Thoracic aorta (tissue), 2 donors: ENCODE measurements at regions not wholly inside any gene's neighbourhood (a gene's known extent, or its start where the extent isn't known, plus 50 kb on each side); places are given as distances from the start of the nearest gene placed in this dataset.
A peak's percentile ranks its signal among the peaks of the same experiment; 100 is the strongest.

Source experiments
- ATAC-seq: fragments of 150-250 bp; one replicate; pipeline ENCODE4 v1.8.0; 2017; ENCODE audit warnings: low read depth; ENCODE audit not compliant: insufficient number of reproducible peaks, low FRiP score
- DNase-seq: peaks from one replicate; pipeline ENCODE4 v3.0.0-alpha.2; 2020; ENCODE audit warnings: low spot score
- H3K27ac ChIP-seq, 2 donors: fragments of 200-600 bp; sonication (generic); 1 replicate in 1 of 2; 2 replicates in 1 of 2; pipeline ENCODE4 v1.5.1; 2016; ENCODE audit warnings: mild to moderate bottlenecking in 2 of 2, moderate library complexity in 2 of 2
- H3K27me3 ChIP-seq: fragments of 200-600 bp; sonication (generic); replicated peaks from 2 replicates; pipeline ENCODE4 v1.6.0; 2016; ENCODE audit warnings: mild to moderate bottlenecking; ENCODE audit not compliant: insufficient read depth
- H3K36me3 ChIP-seq: fragments of 200-600 bp; sonication (generic); one replicate; pipeline ENCODE4 v1.5.1; 2016
- H3K4me1 ChIP-seq, 2 donors: fragments of 200-600 bp; sonication (generic); 1 replicate in 1 of 2; 2 replicates in 1 of 2; pipeline versions ENCODE4 v1.5.1 to v1.6.0; 2016; ENCODE audit warnings: low read depth in 2 of 2, mild to moderate bottlenecking in 1 of 2; ENCODE audit not compliant: control insufficient read depth in 1 of 2
- H3K4me3 ChIP-seq: fragments of 200-600 bp; sonication (generic); 2 replicates; pipeline ENCODE4 v1.5.1; 2016; ENCODE audit warnings: mild to moderate bottlenecking
- H3K9me3 ChIP-seq: fragments of 200-600 bp; sonication (generic); 2 replicates; pipeline ENCODE4 v1.5.1; 2016
- TF ChIP-seq, protein P1 (sequence below): fragments of 200-600 bp; sonication (generic); IDR thresholded peaks from one replicate; pipeline ENCODE4 v1.5.1; 2019; ENCODE audit warnings: antibody characterized with exemption

DNA sequence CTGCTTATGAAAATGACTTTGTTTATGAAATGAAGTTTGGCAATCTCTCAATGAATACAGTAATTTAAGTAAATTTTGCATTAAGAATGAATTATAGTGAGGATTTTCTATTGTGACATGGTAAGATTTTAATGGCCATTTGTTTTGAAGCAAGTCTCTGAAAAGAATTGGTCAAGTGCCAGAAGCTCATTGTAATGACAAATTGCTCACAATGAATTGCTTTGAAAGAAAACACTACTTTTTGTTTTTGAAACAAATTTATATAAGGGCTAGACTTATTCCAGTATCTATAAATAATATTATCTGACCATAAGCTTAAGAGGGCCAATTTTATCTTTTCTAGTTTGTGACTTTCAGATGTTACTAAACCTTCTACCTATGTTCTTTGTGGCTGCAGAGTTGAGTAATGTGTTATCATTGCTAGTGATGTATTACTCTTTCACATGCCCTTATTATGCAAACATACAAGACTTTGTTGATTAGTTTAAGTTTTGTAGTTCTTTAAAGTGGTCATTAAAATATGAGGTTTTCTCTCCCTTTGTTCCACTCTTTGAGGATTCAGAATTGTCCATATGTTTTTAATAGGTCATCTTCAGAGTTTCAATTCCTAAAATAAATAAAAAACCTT lies 93.0 kb upstream of the ZNF608 start:
- DNase-seq (no peak), ATAC-seq (no peak)
- H3K9me3 ChIP-seq: no peaks in the 10 kb centered on the region
- H3K27ac ChIP-seq: no peak overlapping the region
- H3K36me3 ChIP-seq: no peaks in the 10 kb centered on the region
- no peaks in the 10 kb centered on the region for H3K27me3 ChIP-seq
- TF ChIP-seq, protein P1, sequence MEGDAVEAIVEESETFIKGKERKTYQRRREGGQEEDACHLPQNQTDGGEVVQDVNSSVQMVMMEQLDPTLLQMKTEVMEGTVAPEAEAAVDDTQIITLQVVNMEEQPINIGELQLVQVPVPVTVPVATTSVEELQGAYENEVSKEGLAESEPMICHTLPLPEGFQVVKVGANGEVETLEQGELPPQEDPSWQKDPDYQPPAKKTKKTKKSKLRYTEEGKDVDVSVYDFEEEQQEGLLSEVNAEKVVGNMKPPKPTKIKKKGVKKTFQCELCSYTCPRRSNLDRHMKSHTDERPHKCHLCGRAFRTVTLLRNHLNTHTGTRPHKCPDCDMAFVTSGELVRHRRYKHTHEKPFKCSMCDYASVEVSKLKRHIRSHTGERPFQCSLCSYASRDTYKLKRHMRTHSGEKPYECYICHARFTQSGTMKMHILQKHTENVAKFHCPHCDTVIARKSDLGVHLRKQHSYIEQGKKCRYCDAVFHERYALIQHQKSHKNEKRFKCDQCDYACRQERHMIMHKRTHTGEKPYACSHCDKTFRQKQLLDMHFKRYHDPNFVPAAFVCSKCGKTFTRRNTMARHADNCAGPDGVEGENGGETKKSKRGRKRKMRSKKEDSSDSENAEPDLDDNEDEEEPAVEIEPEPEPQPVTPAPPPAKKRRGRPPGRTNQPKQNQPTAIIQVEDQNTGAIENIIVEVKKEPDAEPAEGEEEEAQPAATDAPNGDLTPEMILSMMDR: no peak
- no peak overlapping the region for H3K4me3 ChIP-seq
- H3K4me1 ChIP-seq: peaks cover 11 to 23% of the 10 kb centered on the region in 2 donors

DNA sequence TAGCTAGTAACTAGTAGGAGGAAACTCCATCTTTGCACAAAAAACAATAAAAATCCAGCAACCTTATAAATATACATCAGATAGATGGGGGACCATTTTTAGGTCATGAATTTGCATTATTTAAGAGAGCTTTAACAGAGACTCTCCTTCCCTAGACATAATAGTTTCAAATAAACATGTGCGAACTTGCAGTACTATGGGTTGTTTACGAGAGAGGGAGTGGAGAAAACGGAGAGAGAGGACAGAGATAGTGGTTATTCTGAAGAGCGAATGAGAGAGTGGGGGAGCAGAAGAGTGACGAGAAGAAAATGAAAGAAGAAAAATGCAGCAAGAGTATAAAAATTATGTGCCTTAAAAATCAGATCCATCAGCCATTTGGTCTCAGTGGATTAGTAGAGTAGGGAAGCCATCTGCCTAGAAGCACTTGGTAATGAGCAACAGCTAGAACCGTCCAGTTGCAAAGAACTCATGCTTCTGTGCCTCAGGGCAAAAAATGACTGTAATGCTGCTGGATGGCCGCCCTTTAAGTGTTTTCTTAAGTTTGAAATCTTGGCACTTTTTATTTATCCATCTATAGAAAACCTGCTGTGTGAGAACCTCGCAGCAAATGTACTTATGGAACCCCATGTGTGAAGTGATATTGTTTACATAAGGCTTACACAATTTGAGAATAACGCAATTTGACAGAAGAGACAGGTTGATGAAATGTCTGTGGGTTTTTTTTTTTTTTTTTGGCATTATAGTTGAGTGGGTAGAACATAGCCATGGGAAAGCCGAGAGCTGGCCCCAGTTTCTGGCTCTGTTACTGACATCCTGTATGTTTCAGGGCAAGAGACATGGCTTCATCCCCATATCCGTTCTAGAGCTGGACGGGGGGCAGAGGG lies 95.6 kb upstream of the ZNF608 start:
- no peak for DNase-seq
- no peaks in the 10 kb centered on the region for H3K9me3 ChIP-seq
- peak overlapping the region; percentile 37 for H3K4me3 ChIP-seq
- peaks cover 11 to 23% of the 10 kb centered on the region in 2 donors for H3K4me1 ChIP-seq
- ATAC-seq: peak; percentile 52
- no peaks in the 10 kb centered on the region for H3K36me3 ChIP-seq
- TF ChIP-seq, protein P1: no peak
- peak overlapping the region; percentile 5 to 45 for H3K27ac ChIP-seq
- H3K27me3 ChIP-seq: no peaks in the 10 kb centered on the region

DNA sequence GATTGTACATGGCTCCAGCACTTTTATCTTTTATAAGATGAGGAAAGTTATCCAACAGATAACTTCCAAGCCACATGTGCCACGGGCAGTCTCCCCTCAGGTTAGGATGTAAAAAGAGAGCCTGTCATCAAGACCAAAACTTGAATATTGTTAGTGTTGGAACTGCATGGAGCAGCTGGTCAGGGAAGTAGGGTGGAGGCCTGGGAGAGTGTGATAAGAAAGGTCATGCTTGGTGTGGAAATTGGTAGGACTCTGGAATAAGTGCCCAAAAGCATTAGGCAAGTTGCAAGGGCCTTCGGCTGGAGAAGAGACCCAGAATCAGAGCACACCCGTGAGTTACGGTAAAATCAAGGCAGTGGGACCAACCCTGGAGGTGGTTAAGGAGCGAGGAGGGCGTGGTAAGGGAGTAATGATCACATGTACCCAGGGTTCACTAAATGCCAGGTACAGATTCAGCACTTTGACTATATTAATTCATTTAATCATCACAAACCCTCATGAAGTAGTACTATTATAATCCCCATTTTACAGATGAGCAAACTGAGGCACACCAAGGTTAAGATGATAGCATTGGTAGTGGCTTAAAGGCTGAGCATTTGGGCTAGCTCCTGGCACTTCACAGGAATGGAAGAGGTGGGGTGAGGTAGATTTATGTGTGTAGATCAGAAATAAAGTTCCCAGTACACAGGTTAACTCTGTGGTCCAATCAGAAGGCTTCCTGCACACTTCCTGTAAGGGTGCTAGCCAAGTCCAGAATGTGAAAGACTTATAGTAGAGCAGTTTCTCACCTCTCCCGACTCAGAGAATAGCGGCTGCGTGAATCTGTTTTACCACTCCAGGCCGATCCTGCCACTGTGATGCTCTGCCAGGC lies 96.5 kb upstream of the ZNF608 start:
- Histone ChIP-seq H3K4me1 (peaks cover 11 to 23% of the 10 kb centered on the region in 2 donors), H3K27ac (peak overlapping the region; percentile 5 to 45)
- ATAC-seq: peak; percentile 62

DNA sequence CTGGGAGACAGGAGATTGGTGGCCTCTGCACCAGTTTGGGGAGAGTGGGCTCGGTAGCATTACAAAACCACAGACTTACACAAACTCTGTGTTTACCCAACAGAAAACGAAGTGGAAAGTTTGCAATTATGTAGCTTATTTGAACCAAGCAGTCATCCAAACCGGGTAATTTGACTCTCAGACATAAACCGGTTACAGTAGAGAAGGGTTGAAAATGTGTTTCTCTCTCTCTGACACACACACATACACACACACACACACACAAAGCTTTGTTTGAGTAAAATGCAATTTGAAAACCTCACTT lies 97.1 kb upstream of the ZNF608 start:
- H3K9me3 ChIP-seq: no peaks in the 10 kb centered on the region
- H3K4me1 ChIP-seq: peaks cover 11 to 23% of the 10 kb centered on the region in 2 donors
- H3K36me3 ChIP-seq: no peaks in the 10 kb centered on the region
- DNase-seq (no peak), ATAC-seq (no peak)
- TF ChIP-seq, protein P1: no peak
- H3K4me3 ChIP-seq: no peak overlapping the region
- no peak overlapping the region for H3K27ac ChIP-seq
- H3K27me3 ChIP-seq: no peaks in the 10 kb centered on the region

More for the DNA sequence above, 96.5 kb upstream of the ZNF608 start:
- H3K36me3 ChIP-seq: no peaks in the 10 kb centered on the region
- peak; percentile 7 for DNase-seq
- no peaks in the 10 kb centered on the region for H3K27me3 ChIP-seq
- H3K9me3 ChIP-seq: no peaks in the 10 kb centered on the region
- TF ChIP-seq, protein P1: no peak
- H3K4me3 ChIP-seq: no peak overlapping the region
